ENCODE measurements at regions not wholly inside any gene's neighbourhood (a gene's known extent, or its start where the extent isn't known, plus 50 kb on each side); places are given as distances from the start of the nearest gene placed in this dataset.
"Not testable (repeated sequence)": the region's sequence is repeated elsewhere in the genome, so short reads cannot be mapped to it uniquely, and the experiment has no call there.

- no peak for DNase-seq
Measured at GRCh38 chr4:73348185-73348584, 55.9 kb upstream of the ALB start.

- no peak for DNase-seq
Measured at GRCh38 chr4:73347497-73347896, 56.6 kb upstream of the ALB start.

- no peak for DNase-seq
Measured at GRCh38 chr4:73345399-73345975, 58.6 kb upstream of the ALB start.

- DNase-seq = no peak
Measured at GRCh38 chr4:73344106-73344505, 60.0 kb upstream of the ALB start.

- no peak for DNase-seq
Measured at GRCh38 chr4:73343432-73343831, 60.7 kb upstream of the ALB start.

GRCh38 chr4:73341454-73341853 lies 62.6 kb upstream of the ALB start:
- peak; percentile 45 for DNase-seq

GRCh38 chr4:73340917-73341316 lies 63.2 kb upstream of the ALB start:
- no peak for DNase-seq

- no peak for DNase-seq
Measured at GRCh38 chr4:73335679-73336078, 68.4 kb upstream of the ALB start.

GRCh38 chr4:73332012-73332411 lies 72.1 kb upstream of the ALB start:
- DNase-seq = not testable (repeated sequence)

GRCh38 chr4:73329300-73329699 lies 70.7 kb upstream of the ANKRD17 start:
- no peak for DNase-seq

GRCh38 chr4:73325776-73326175 lies 67.2 kb upstream of the ANKRD17 start:
- not testable (repeated sequence) for DNase-seq

GRCh38 chr4:73317092-73317491 lies 58.5 kb upstream of the ANKRD17 start:
- no peak for DNase-seq

GRCh38 chr4:73315091-73315490 lies 56.5 kb upstream of the ANKRD17 start:
- no peak for DNase-seq

GRCh38 chr4:73312967-73313366 lies 54.4 kb upstream of the ANKRD17 start:
- no peak for DNase-seq

- peak; percentile 2 for DNase-seq
Measured at GRCh38 chr4:73311428-73311827, 52.8 kb upstream of the ANKRD17 start.

- DNase-seq = no peak
Measured at GRCh38 chr4:73309211-73309610, 50.6 kb upstream of the ANKRD17 start.
